Ammon's horn (tissue), 1 donor: ENCODE measurements at regions not wholly inside any gene's neighbourhood (a gene's known extent, or its start where the extent isn't known, plus 50 kb on each side); places are given as distances from the start of the nearest gene placed in this dataset.
A peak's percentile ranks its signal among the peaks of the same experiment; 100 is the strongest.

Experiments used
- DNase-seq: peaks from one replicate; pipeline ENCODE4 v3.0.0-alpha.2; 2016; ENCODE audit warnings: low spot score

GRCh38 chr13:99055281-99055680 is 77.4 kb upstream of the DOCK9 start:
- DNase-seq: no peak

GRCh38 chr13:99055735-99056134 is 77.9 kb upstream of the DOCK9 start:
- no peak for DNase-seq

GRCh38 chr13:99056381-99057014 is 78.6 kb upstream of the DOCK9 start:
- no peak for DNase-seq

GRCh38 chr13:99057310-99057975 is 79.6 kb upstream of the DOCK9 start:
- no peak for DNase-seq

- no peak for DNase-seq
Measured at GRCh38 chr13:99058527-99059495, 80.9 kb upstream of the DOCK9 start.

- no peak for DNase-seq
Measured at GRCh38 chr13:99059498-99060075, 81.7 kb upstream of the DOCK9 start.

- DNase-seq: no peak
Measured at GRCh38 chr13:99061411-99061810, 83.5 kb upstream of the DOCK9 start.

GRCh38 chr13:99062593-99062992 is 84.7 kb upstream of the DOCK9 start:
- DNase-seq: peak; percentile 28

GRCh38 chr13:99063178-99063577 is 85.3 kb upstream of the DOCK9 start:
- no peak for DNase-seq

- no peak for DNase-seq
Measured at GRCh38 chr13:99063952-99064351, 86.1 kb upstream of the DOCK9 start.

GRCh38 chr13:99064624-99065234 is 86.9 kb upstream of the DOCK9 start:
- DNase-seq: no peak

GRCh38 chr13:99065235-99066015 is 87.6 kb upstream of the DOCK9 start:
- DNase-seq: no peak

GRCh38 chr13:99066219-99066618 is 88.4 kb upstream of the DOCK9 start:
- no peak for DNase-seq

GRCh38 chr13:99067159-99067985 is 89.5 kb upstream of the DOCK9 start:
- no peak for DNase-seq

GRCh38 chr13:99071211-99071610 is 93.3 kb upstream of the DOCK9 start:
- no peak for DNase-seq

GRCh38 chr13:99071666-99072065 is 93.8 kb upstream of the DOCK9 start:
- no peak for DNase-seq

- no peak for DNase-seq
Measured at GRCh38 chr13:99072356-99072755, 94.5 kb upstream of the DOCK9 start.

GRCh38 chr13:99072941-99073340 is 95.1 kb upstream of the DOCK9 start:
- no peak for DNase-seq

GRCh38 chr13:99074693-99075092 is 96.8 kb upstream of the DOCK9 start:
- DNase-seq: no peak
